NT2/D1 (cell line): ENCODE measurements at regions not wholly inside any gene's neighbourhood (a gene's known extent, or its start where the extent isn't known, plus 50 kb on each side); places are given as distances from the start of the nearest gene placed in this dataset.

ENCODE experiments used
- YY1 ChIP-seq: IDR thresholded peaks from 2 replicates; pipeline ENCODE4 v1.6.1; 2011; ENCODE audit not compliant: insufficient read length, insufficient read depth
- ZNF274 ChIP-seq: IDR thresholded peaks from 2 replicates; pipeline ENCODE4 v1.6.1; 2011; ENCODE audit warnings: mild to moderate bottlenecking, low read depth, low read length

DNA sequence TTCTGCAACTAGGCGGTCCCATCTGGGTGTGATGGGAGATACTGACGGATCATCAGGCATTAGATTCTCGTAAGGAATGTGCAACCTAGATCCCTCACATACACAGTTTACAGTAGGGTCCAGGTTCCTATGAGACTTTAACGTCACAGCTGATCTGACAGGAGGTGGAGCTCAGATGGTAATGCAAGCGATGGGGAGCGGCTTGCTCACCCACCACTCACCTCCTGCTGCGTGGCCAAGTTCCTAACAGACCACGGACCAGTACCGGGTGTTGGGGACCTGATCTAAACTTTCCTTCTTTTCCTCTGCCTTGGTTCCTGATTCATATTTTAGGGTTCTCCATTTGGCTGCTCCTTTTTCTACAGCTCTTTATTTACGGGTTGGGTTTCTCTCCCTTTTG is 479.8 kb downstream of the BCAT1 start:
- TF ChIP-seq ZNF274 (no peak), YY1 (no peak)
